Hindlimb muscle (tissue), 1 donor: ENCODE measurements at regions not wholly inside any gene's neighbourhood (a gene's known extent, or its start where the extent isn't known, plus 50 kb on each side); places are given as distances from the start of the nearest gene placed in this dataset.

Source experiments
- DNase-seq: peaks from one replicate; pipeline ENCODE4 v3.0.0-alpha.2; 2013

DNA sequence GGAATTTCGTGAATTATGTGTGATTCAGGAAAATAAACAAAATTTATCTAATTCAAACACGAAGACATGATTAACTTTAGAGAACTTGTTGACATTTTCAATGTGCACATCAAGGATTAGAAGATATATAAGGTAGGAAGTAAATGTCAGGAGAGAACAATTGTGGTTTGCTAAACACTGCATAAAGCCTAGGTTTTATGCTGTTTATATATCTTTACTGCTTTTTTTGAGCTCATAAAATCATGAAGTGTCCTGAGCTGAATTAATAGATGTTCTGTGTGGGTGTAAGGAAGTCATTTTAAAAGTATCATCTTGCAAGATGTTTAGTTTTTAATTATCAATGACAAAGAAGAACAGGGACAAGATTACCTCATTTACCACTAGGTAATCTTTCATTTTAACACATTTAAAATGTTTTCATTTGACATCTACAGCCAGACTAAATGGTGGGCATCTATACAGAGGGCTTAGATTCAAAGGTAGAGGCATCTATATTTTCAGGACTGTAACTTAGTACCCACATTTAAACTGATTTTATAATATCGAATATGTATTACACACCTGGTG lies 382.8 kb downstream of the ADAMTS20 start:
- no peak for DNase-seq

- no peak for DNase-seq
These were observed 384.3 kb downstream of the ADAMTS20 start for GRCh38 chr12:43167691-43168090.

DNA sequence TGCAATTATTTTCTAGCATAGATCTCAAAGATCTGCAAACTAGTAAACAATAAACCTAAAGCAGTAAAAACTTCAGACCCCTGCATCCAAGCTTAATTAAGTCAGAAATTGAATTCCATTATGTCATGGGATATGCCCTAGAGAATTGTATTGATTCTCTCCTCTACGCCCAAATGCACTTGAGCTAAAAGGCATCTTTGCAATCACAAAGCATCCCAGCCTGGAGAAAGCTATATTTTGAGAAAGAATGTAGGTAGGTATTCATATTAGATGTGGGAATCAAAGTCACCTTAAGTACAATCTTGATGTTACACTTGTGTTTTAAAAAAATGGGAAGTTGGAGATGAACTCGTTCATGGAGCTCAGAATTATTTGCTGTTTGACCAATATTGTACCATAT lies 386.7 kb downstream of the ADAMTS20 start:
- no peak for DNase-seq

DNA sequence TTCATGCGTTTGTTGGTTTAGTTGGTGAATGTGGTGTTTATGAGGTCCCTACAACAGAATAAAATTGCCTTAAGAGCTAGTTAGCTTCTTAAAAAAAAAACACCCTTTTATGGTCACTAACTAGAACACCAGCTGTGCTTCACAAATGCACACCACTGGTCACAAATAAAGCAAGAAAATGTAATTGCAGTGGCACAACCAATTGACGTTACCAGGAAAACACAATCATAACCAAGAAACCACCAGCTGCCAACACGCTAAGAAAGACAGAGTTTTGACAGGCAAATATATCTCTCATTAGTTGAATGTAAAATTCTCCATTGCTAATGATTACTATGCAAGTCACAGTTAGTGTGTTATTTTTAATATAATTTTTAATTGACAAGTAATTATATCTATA lies 389.9 kb downstream of the ADAMTS20 start:
- DNase-seq: no peak

DNA sequence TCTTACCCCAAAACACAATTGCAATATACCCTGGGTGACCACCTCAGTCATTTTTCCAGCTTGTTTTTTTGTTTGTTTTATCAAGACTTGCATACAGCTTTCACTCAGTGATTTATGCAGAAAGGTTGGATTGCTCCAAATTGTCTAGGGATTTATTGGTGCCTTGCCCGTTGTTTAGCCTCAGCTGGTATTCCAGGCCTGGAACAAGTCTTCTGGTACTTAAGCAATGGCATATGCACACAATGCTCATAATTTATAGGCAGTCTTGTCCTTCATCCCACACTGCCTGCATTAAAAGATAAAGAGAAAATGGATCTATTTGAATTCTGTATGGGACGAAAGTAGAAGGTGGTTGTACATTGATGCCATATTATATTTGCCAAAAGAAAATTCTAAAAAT lies 392.5 kb downstream of the ADAMTS20 start:
- no peak for DNase-seq

DNA sequence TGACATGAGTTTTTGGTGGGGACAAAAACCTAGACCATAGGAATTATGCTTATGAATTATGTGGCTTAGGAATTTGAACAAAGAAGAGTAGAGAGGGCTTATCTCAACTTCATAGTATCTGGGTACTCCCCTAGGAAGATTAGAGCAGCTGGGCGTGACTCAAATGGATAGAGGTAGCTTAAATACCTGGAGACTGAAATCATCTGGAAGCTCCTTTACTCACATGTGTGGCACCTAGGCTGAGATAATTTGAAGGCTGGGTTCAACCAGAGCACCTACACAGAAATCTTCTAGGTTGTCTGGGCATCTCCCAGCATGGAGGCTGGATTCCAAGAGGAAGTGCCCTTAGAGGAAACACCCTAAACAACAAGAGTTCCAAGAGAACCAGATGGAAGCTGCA lies 393.9 kb downstream of the ADAMTS20 start:
- no peak for DNase-seq

- DNase-seq: no peak
These were observed 396.6 kb downstream of the ADAMTS20 start for GRCh38 chr12:43155376-43155775.

DNA sequence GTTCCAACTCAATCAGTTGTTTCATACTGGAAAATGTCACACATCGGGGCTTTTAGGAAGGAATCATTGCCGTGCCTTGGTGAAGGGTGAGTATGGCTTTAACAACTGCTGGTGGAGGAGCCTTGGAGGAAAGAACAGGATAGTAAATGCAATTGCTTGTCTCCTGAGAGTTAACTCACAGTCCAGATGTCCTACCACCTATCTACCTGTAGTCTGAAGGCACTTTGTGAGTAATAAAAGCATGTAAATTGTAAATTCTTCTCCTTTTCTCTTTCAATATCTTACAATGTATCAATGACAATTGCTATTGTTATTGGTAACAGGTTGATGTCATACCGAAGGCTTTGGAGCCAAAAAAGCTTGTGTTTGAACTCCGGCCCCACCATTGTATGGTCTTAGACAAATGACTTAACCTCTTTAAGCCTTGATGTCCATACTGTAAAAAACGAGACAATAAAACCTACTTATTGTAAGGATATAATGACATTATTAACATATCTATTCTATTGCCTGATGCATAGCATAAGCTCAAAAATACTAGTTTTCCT lies 397.4 kb downstream of the ADAMTS20 start:
- no peak for DNase-seq

DNA sequence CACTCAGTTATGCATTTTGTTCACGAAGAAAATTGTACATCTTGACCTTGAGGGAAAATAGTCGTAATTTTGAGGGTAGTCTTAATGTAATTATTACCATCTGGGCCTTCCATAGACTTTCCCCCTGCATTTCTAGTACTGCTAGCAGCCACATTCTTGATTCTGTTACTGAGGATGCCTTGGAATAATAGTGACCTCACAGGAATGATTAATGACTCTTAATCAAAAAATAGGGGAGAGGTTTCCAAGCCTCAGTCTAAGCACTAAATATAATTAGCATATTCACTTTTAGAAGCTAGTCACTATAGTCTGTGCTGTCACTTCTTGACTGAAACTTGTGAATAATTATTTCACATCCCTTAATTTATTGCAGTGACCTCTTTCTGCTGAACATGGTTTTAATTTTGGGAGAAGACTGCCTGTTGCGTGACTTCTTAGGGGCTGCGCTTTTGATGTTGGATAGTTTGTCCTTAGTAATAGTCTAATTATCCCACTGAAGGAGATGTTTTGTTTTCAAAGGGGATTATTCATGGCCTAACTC lies 400.5 kb downstream of the ADAMTS20 start:
- no peak for DNase-seq

DNA sequence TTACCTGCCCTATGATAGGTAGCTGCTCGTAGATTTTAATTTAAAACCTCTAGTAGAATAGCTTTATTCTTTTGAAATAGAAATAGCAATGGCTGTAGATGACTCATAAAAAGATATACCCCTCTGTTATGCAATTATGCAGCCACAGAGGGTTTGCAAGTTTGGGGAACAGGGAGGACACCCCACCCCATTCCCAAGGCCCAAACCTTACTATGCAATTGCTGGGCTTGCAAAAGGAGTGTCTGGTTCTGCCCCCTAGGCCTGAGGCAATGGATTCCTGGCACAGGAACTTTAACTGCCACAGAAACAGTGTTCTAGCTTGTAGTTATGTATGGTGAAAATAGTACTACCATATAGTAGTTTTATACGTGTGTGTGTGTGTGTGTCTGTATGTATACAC lies 403.3 kb downstream of the ADAMTS20 start:
- no peak for DNase-seq

DNA sequence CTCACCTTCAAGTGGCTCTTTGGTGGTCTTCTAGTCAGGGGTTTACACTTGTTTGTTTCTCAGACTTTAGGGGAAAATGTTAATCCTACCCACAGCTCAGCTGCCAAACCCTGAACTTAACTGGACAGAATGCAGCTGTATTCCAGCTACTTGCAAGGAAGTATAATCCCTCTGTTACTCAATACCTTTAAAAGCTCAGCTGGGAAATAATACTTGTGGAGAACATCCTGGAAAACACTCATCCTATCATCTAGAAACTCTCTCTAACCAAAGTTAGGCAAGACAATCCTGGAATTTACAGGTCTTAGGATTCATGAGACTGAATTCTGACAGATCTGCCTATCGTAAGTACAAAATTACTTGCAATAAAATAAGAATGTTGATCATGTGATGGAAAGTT lies 404.1 kb downstream of the ADAMTS20 start:
- no peak for DNase-seq

DNA sequence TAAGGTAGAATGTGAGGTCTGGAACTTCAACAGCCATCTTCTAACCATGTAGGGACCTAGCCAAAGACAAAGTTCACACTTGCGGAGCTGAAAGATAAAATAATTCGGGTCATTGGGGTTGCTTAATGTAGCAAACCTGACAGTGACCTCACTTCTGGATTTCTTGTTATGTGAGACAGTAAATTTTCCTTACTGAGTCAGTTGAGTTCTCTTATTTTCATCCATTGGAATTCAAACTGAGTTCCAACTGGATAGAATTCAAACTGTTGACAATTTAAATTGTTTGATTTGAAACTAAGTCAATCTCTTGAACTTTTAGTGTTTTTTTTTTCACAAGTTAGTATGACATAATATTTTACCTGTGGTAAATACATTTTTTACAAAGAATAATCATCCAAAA lies 406.5 kb downstream of the ADAMTS20 start:
- DNase-seq: no peak

DNA sequence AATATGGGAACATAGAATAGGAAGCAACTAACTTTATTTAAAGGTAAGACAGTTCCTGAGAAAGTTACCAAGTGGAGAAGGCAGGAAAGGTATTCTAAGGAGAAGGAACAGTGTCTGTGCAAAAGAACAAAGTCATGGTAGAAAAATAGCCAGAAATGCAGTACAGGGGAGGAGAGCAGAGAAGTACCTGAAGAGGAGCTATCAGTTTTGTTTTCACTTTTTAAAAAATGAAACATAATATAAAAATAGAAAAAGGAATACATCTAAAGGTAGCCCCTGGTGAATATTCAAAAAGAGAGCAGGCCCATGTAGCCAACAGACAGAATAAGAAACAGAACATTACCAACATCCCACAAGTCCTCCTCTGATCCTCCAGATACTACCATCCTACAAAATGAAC lies 408.7 kb downstream of the ADAMTS20 start:
- no peak for DNase-seq

DNA sequence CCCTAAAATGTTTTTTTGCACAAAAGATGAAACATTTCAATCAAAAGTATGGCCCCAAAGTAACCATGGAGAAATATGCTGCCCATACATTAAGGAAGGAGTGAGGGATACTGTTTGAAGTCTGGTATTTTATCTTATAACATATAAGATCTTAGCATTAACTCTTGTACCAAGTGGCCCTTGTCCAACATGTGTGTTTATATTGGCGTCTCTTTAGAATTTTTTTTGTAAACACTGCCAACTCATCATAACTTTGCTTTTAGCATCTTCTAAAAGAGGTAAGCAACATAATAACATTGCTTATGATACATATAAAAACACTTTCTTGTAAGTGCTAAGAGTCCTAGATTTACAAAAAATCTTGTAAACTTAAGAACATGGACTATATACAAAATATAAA lies 419.7 kb downstream of the ADAMTS20 start:
- DNase-seq: no peak

- DNase-seq: no peak
These were observed 420.7 kb downstream of the ADAMTS20 start for GRCh38 chr12:43131301-43131700.

DNA sequence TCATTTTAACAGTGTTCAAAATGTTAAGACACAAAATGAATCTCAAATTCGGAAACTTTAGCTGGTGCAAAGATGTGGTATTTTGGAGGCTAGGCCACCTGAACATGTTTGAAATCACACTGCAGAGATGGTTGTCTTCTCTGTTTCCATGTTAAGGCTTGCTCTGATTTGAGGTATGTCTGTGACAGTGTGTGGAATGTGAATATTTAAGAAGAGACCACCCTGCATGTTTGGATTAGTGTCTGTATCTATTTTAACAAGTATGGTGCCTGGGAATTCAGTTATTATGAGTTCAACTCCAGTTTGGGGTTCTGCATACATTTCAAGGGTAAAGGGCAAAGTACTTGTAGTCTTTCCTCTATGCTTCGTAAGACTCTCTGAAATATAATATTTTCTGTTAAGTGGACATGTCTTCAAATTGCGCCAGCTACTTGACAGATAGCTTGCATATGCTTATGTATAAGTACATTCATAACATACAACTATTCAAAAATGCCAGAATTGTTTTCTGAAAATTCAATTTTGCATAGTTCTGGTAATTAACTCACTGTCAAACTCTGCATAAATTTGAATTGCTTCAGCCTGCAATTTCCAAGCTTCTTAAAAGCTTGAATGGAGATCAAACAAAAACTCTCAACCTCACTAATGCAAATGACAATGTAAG lies 424.0 kb downstream of the ADAMTS20 start:
- DNase-seq: no peak

DNA sequence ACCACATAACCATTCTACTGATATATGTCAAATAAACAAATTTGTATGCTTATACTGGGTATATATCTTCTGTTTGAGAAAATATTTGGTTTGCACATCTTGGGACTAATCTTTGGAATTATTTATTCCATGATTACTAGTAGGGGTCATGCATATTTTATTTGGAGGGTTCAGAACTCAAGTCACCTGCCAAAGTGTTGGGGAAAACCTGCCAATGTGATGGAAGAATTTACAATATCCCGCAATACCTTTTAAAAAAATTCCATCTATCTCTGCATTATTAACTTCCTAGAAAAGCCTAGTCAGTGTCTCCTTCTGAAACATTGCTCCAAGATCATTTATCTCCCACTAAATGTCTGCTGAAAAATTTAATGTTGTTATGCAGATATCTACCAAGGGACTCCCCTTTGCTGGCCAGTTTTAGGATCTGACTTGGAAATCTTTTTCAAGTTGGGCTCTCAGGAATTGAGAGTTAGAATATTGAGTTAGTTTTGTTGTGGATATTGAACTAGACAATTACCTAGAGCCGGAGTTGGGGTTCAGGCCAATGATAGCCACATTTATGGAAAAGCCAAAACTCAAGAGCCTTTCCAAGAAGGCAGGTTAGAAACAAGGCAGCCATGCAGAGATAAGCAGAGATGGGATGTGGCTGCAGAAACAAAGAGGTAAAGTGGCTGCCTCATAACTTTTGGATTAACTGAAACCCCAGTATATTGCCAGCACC lies 425.2 kb downstream of the ADAMTS20 start:
- no peak for DNase-seq

- no peak for DNase-seq
These were observed 428.5 kb downstream of the ADAMTS20 start for GRCh38 chr12:43123461-43123860.

- no peak for DNase-seq
These were observed 431.9 kb downstream of the ADAMTS20 start for GRCh38 chr12:43120150-43120549.

DNA sequence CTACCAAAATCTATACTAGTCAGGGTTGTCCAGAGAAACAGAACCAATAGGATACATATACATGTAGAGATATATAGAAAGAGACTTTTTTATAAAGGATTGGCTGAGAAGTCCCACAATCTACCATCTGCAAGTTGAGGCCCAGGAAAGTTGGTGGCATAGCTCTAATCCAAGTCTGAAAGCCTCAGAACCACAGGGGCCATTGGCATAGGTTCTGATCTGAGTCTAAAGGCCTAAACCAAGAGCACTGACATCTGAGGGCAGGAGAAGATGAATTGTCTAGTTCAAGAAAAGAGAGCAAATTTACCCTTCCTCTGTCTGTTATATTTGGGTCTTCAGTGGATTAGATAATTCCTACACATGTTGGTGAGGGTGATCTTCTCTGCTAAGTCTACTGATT lies 433.1 kb downstream of the ADAMTS20 start:
- DNase-seq: no peak

DNA sequence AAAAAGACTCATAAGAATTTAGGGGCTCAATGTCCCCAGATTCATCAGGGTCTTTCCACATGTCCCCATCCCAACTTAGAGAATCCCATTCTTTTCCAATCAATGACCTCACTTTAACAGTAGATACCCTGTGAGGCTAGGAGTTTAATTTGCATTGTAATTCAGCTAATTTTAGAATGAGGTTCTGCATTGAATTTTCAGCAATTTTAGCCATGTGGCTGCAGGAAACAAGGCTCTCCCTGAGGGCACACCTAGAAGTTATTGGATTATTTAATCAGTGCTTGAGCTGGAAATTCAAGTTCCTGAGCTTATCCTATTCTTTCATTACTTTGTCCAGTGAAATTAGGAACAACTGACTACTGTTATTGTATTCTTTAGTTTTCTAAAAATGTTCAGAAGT lies 433.8 kb downstream of the ADAMTS20 start:
- DNase-seq: no peak

- no peak for DNase-seq
These were observed 434.6 kb downstream of the ADAMTS20 start for GRCh38 chr12:43117226-43117930.
